GM10266 (cell line): ENCODE measurements at regions not wholly inside any gene's neighbourhood (a gene's known extent, or its start where the extent isn't known, plus 50 kb on each side); places are given as distances from the start of the nearest gene placed in this dataset.
"Not testable (repeated sequence)": the region's sequence is repeated elsewhere in the genome, so short reads cannot be mapped to it uniquely, and the experiment has no call there.

Source experiments
- DNase-seq: peaks from one replicate; pipeline ENCODE4 v3.0.0; 2012; ENCODE audit errors: extremely low spot score
- TF ChIP-seq, protein P1 (sequence below): IDR thresholded peaks from 2 replicates; pipeline ENCODE4 v1.5.1; 2012; ENCODE audit warnings: mild to moderate bottlenecking, low read depth; ENCODE audit not compliant: control insufficient read depth, insufficient read depth; ENCODE audit errors: missing control alignments

DNA sequence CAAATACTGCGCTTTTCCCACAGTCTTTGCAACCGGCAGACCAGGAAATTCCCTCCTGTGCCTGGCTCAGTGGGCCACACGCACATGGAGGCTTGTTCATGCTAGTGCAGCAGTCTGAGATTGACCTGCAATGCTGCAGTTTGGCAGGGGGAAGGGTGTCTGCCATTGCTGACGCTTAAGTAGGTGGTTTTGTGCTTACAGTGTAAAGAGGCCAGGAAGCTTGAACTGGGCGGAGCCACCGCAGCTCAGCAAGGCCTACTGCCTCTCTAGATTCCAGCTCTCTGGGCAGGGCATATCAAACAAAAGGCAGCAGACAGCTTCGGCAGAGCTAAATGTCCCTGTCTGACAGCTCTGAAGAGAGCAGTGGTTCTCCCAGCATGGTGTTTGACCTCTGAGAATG is 390.5 kb upstream of the TECRL start:
- DNase-seq, result no peak

DNA sequence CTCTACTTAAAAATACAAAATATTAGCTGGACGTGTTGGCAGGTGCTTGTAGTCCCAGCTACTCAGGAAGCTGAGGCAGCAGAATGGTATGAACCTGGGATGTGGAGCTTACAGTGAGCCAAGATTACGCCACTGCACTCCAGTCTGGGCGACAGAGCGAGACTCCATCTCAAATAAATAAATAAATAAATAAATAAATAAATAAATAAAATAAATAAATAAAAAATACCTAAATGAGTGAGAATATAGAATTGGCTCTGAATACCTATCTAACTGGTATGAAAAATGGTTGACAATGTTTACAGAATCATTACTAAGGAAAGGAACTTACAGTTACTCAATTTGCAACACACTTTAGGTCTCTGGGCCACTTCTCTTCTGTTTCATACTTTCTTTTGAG is 389.6 kb upstream of the TECRL start:
- not testable (repeated sequence) for DNase-seq

More for the DNA sequence above, 390.5 kb upstream of the TECRL start:
- TF ChIP-seq, protein P1, sequence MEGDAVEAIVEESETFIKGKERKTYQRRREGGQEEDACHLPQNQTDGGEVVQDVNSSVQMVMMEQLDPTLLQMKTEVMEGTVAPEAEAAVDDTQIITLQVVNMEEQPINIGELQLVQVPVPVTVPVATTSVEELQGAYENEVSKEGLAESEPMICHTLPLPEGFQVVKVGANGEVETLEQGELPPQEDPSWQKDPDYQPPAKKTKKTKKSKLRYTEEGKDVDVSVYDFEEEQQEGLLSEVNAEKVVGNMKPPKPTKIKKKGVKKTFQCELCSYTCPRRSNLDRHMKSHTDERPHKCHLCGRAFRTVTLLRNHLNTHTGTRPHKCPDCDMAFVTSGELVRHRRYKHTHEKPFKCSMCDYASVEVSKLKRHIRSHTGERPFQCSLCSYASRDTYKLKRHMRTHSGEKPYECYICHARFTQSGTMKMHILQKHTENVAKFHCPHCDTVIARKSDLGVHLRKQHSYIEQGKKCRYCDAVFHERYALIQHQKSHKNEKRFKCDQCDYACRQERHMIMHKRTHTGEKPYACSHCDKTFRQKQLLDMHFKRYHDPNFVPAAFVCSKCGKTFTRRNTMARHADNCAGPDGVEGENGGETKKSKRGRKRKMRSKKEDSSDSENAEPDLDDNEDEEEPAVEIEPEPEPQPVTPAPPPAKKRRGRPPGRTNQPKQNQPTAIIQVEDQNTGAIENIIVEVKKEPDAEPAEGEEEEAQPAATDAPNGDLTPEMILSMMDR, result no peak

DNA sequence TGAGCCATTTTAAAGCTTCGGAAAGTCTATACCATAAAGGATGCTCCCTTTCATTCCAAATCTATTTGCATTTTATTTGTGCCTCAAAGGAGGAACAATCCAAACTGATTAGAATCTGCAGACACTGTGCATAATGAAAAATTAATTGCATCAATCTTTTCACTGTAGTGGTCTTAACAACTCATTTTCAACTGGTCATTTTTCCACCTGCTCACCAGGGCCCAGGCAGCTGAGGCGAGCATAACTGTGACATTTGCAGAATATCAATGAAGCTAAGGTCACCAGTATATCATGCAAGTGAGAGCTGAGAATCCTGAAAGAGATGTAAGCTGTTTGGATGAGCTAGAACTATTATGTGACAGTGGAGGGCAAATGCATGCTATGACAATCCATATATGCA is 387.3 kb upstream of the TECRL start:
- TF ChIP-seq, protein P1, result no peak
- DNase-seq, result no peak

- TF ChIP-seq, protein P1, result no peak
- DNase-seq, result no peak
These were observed 374.9 kb upstream of the TECRL start for GRCh38 chr4:64784125-64784524.

DNA sequence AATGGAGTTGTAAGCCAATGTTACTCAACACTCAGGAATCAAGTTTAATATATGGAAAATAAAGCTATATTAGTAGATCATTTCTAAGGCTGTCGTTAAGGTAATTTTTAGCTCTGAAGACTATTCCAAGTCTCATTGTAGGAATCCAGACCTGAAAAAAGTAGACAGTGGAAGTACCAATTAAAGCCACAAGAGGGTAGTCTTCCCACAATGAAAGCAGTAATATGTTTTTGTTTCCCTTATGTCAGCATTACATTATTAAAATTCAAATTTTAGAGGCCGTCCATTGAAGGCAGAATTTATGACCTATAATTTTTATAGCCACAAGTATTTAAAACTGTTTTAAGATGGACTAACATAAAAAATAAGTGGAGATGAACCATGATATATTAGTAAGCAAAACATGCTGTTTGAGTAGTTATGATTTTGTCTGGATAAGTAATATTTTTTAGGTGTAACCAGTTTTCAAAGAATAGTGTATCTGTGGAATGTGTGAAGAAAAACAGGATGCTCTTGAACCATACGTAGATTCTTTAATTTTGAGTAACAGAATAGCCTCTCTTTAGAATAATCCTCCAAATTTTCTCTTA is 372.6 kb upstream of the TECRL start:
- peak; percentile 5 for DNase-seq
- TF ChIP-seq, protein P1, result peak; percentile 51

- no peak for DNase-seq
- TF ChIP-seq, protein P1, result no peak
These were observed 371.4 kb upstream of the TECRL start for GRCh38 chr4:64780664-64781063.

DNA sequence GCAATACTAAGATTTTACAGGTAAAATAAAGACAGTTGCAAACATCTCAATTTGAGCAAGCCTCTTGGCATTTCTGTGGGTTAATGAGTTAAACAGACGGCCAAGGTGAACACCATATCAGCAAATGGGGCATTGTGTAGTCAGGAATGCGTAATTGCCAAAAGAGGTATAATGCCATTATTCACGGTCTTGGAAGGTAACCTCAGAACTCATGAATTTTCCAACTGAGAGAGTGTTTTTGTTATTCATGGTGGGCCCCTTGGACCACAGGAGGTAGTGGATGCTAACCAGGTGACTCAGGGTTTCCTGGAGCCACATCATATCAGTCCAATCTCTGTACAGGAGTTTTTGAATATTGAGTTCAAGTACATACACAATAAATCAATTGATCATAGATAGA is 368.0 kb upstream of the TECRL start:
- TF ChIP-seq, protein P1, result no peak
- no peak for DNase-seq

- DNase-seq, result no peak
- TF ChIP-seq, protein P1, result no peak
These were observed 367.6 kb upstream of the TECRL start for GRCh38 chr4:64776820-64777219.
